Endothelial cell (in vitro differentiated cells): ENCODE measurements at regions not wholly inside any gene's neighbourhood (a gene's known extent, or its start where the extent isn't known, plus 50 kb on each side); places are given as distances from the start of the nearest gene placed in this dataset.

Experiments used
- DNase-seq: peaks from one replicate; pipeline ENCODE4 v3.0.0; 2021; ENCODE audit warnings: low spot score
- H3K27ac Mint-ChIP-seq: one replicate; pipeline ENCODE4 v1.8.0; 2021; ENCODE audit warnings: mixed read lengths, inconsistent platforms; ENCODE audit not compliant: unreplicated experiment
- H3K27me3 Mint-ChIP-seq: one replicate; pipeline ENCODE4 v1.8.0; 2021; ENCODE audit warnings: mild to moderate bottlenecking, moderate library complexity, mixed read lengths, inconsistent platforms; ENCODE audit not compliant: unreplicated experiment
- H3K36me3 Mint-ChIP-seq: one replicate; pipeline ENCODE4 v1.8.0; 2021; ENCODE audit warnings: mild to moderate bottlenecking, low read depth, mixed read lengths, inconsistent platforms; ENCODE audit not compliant: unreplicated experiment
- H3K4me1 Mint-ChIP-seq: one replicate; pipeline ENCODE4 v1.8.0; 2021; ENCODE audit warnings: mild to moderate bottlenecking, mixed read lengths, inconsistent platforms; ENCODE audit not compliant: unreplicated experiment
- H3K4me3 Mint-ChIP-seq: one replicate; pipeline ENCODE4 v1.8.0; 2021; ENCODE audit warnings: mild to moderate bottlenecking, mixed read lengths, inconsistent platforms; ENCODE audit not compliant: unreplicated experiment
- H3K9me3 Mint-ChIP-seq: one replicate; pipeline ENCODE4 v1.8.0; 2021; ENCODE audit warnings: mixed read lengths, inconsistent platforms; ENCODE audit not compliant: unreplicated experiment
- CTCF ChIP-seq: fragments of 200-600 bp; sonication (generic); IDR thresholded peaks from one replicate; pipeline ENCODE4 v1.5.0; 2021; ENCODE audit warnings: antibody characterized with exemption; ENCODE audit not compliant: unreplicated experiment

GRCh38 chr4:57162499-57163019, 52.4 kb upstream of the IGFBP7 start:
- no peak for DNase-seq
- Mint-ChIP-seq H3K4me3 (no peak overlapping the region), H3K27me3 (peaks cover 5% of the 10 kb centered on the region), H3K9me3 (no peaks in the 10 kb centered on the region), H3K27ac (no peak overlapping the region), H3K36me3 (no peaks in the 10 kb centered on the region), H3K4me1 (no peaks in the 10 kb centered on the region)
- TF ChIP-seq CTCF = no peak
